Upper lobe of left lung (tissue), 6 donors: ENCODE measurements at regions not wholly inside any gene's neighbourhood (a gene's known extent, or its start where the extent isn't known, plus 50 kb on each side); places are given as distances from the start of the nearest gene placed in this dataset.

Experiments used
- ATAC-seq, 2 donors: fragments of 200-7000 bp; cut with Tn5 transposase; one replicate each; pipeline ENCODE4 v1.9.1; 2022; ENCODE audit warnings: mild to moderate bottlenecking in 2 of 2, moderate library complexity in 2 of 2; ENCODE audit not compliant: low FRiP score in 2 of 2
- DNase-seq, 2 donors: peaks; one replicate each; pipeline ENCODE4 v3.0.0-alpha.2; 2019 to 2020
- H3K27ac ChIP-seq, 4 donors: fragments of 200-600 bp; sonication (generic); one replicate each; pipeline ENCODE4 v1.5.1; 2016 to 2019
- H3K27me3 ChIP-seq, 4 donors: fragments of 200-600 bp; sonication (generic); one replicate each; pipeline ENCODE4 v1.5.1; 2017 to 2019
- H3K36me3 ChIP-seq, 4 donors: fragments of 200-600 bp; sonication (generic); one replicate each; pipeline ENCODE4 v1.5.1; 2016 to 2019
- H3K4me1 ChIP-seq, 4 donors: fragments of 200-600 bp; sonication (generic); one replicate each; pipeline ENCODE4 v1.5.1; 2018 to 2019
- H3K4me3 ChIP-seq, 4 donors: fragments of 200-600 bp; sonication (generic); one replicate each; pipeline ENCODE4 v1.5.1; 2017 to 2019; ENCODE audit warnings: mild to moderate bottlenecking in 2 of 4, moderate library complexity in 1 of 4
- H3K9me3 ChIP-seq, 4 donors: fragments of 200-600 bp; sonication (generic); one replicate each; pipeline ENCODE4 v1.5.1; 2018 to 2019
- CTCF ChIP-seq, 6 experiments: fragments of 450-650 bp in 4 of 6; fragments of 200-600 bp in 2 of 6; sonication (generic) in 2 of 6; IDR thresholded peaks; one replicate each; pipeline ENCODE4 v1.5.1; 2016 to 2019; ENCODE audit warnings: antibody characterized with exemption in 6 of 6
- EP300 ChIP-seq, 4 donors: sonication (generic); formaldehyde crosslinking; IDR thresholded peaks; one replicate each; pipeline ENCODE4 v1.5.1; 2017; ENCODE audit warnings: antibody characterized with exemption in 4 of 4, control low read depth in 2 of 4
- POLR2A ChIP-seq, 4 donors: fragments of 450-650 bp; IDR thresholded peaks; one replicate each; pipeline ENCODE4 v1.5.1; 2016 to 2017; ENCODE audit warnings: antibody characterized with exemption in 4 of 4, mild to moderate bottlenecking in 2 of 4
- POLR2AphosphoS5 ChIP-seq, 2 donors: sonication (generic); formaldehyde crosslinking; IDR thresholded peaks; one replicate each; pipeline ENCODE4 v1.5.1; 2017; ENCODE audit warnings: antibody characterized with exemption in 2 of 2
- WGBS, 2 donors: methylation state at CpG; one replicate each; pipeline ENCODE4 v1.1.5; 2017 to 2018; 5-methylcytosine and 5-hydroxymethylcytosine counted together
- donor health status: DM: no; HTN: no; CAD: no; lungs with moderate emphysema.
- donor health status: DM: no; HTN: yes; CAD: no; lungs with severe emphysema.

GRCh38 chr6:169391473-169392071 is 137.9 kb upstream of the THBS2 start:
- Histone ChIP-seq H3K4me3 (no peak overlapping the region), H3K36me3 (no peaks in the 10 kb centered on the region), H3K4me1 (no peaks in the 10 kb centered on the region), H3K27ac (no peak overlapping the region), H3K27me3 (no peaks in the 10 kb centered on the region), H3K9me3 (peaks cover 0 to 8% (median 2%) of the 10 kb centered on the region in 4 donors)
- WGBS, 2 donors: 91 to 92% methylated on average over 2 of the region's 2 CpGs
- DNase-seq (no peak), ATAC-seq (no peak)
- no peak for TF ChIP-seq POLR2A (IDR thresholded peaks at IDR 0.05)
- no peak for TF ChIP-seq POLR2AphosphoS5 (IDR thresholded peaks at IDR 0.05)
- TF ChIP-seq EP300 (IDR thresholded peaks at IDR 0.05): no peak
- TF ChIP-seq CTCF (IDR thresholded peaks at IDR 0.05): no peak

- Histone ChIP-seq H3K36me3 (no peaks in the 10 kb centered on the region), H3K9me3 (peaks cover 0 to 8% (median 2%) of the 10 kb centered on the region in 4 donors), H3K27ac (peak overlapping the region in 2 of 4 donors; percentile 17 to 61), H3K27me3 (no peaks in the 10 kb centered on the region), H3K4me3 (no peak overlapping the region), H3K4me1 (no peaks in the 10 kb centered on the region)
- no peak for TF ChIP-seq CTCF (IDR thresholded peaks at IDR 0.05)
- TF ChIP-seq EP300 (IDR thresholded peaks at IDR 0.05): no peak
- TF ChIP-seq POLR2A (IDR thresholded peaks at IDR 0.05): no peak
- no peak for TF ChIP-seq POLR2AphosphoS5 (IDR thresholded peaks at IDR 0.05)
- 77 to 84% methylated on average over 15 to 20 of the region's 20 CpGs for WGBS, 2 donors
- DNase-seq: no peak
- ATAC-seq: no peak
Measured at GRCh38 chr6:169388395-169389166, 134.9 kb upstream of the THBS2 start.

GRCh38 chr6:169387809-169388383 is 134.2 kb upstream of the THBS2 start:
- ATAC-seq: no peak

GRCh38 chr6:169386411-169387057 is 132.9 kb upstream of the THBS2 start:
- Histone ChIP-seq H3K27me3 (no peaks in the 10 kb centered on the region), H3K4me1 (no peaks in the 10 kb centered on the region), H3K36me3 (no peaks in the 10 kb centered on the region), H3K27ac (peak overlapping the region; percentile 11 to 61 (median 34)), H3K4me3 (peak overlapping the region in 3 of 4 donors; percentile 6 to 18 (median 6)), H3K9me3 (peaks cover 0 to 5% (median under 1%) of the 10 kb centered on the region in 4 donors)
- no peak for TF ChIP-seq POLR2AphosphoS5 (IDR thresholded peaks at IDR 0.05)
- no peak for TF ChIP-seq EP300 (IDR thresholded peaks at IDR 0.05)
- ATAC-seq (peak in 1 of 2 donors; percentile 67), DNase-seq (no peak)
- 67 to 73% methylated on average over 20 of the region's 20 CpGs for WGBS, 2 donors

More at GRCh38 chr6:169387809-169388383, 134.2 kb upstream of the THBS2 start:
- no peaks in the 10 kb centered on the region for H3K36me3 ChIP-seq
- TF ChIP-seq EP300 (IDR thresholded peaks at IDR 0.05): no peak
- no peak for TF ChIP-seq POLR2A (IDR thresholded peaks at IDR 0.05)
- no peak for TF ChIP-seq CTCF (IDR thresholded peaks at IDR 0.05)
- TF ChIP-seq POLR2AphosphoS5 (IDR thresholded peaks at IDR 0.05): no peak
- peaks cover 0 to 8% (median 2%) of the 10 kb centered on the region in 4 donors for H3K9me3 ChIP-seq
- DNase-seq: no peak
- peak overlapping the region in 3 of 4 donors; percentile 17 to 61 (median 41) for H3K27ac ChIP-seq
- no peaks in the 10 kb centered on the region for H3K4me1 ChIP-seq
- H3K27me3 ChIP-seq: no peaks in the 10 kb centered on the region
- H3K4me3 ChIP-seq: peak overlapping the region in 1 of 4 donors; percentile 18
- 82 to 84% methylated on average over 9 of the region's 9 CpGs for WGBS, 2 donors
